Middle frontal gyrus (tissue), 1 donor: ENCODE measurements at regions not wholly inside any gene's neighbourhood (a gene's known extent, or its start where the extent isn't known, plus 50 kb on each side); places are given as distances from the start of the nearest gene placed in this dataset.
A peak's percentile ranks its signal among the peaks of the same experiment; 100 is the strongest.

ENCODE experiments used
- DNase-seq: peaks from one replicate; pipeline ENCODE4 v3.0.0-alpha.2; 2015; ENCODE audit warnings: low spot score; ENCODE audit errors: extremely low spot score

- DNase-seq: no peak
Measured at GRCh38 chr9:89896806-89897340, 292.1 kb downstream of the GADD45G start.

- no peak for DNase-seq
Measured at GRCh38 chr9:89899573-89899972, 294.8 kb downstream of the GADD45G start.

- DNase-seq: no peak
Measured at GRCh38 chr9:89901920-89902319, 297.1 kb downstream of the GADD45G start.

- DNase-seq: no peak
Measured at GRCh38 chr9:89902450-89903140, 297.8 kb downstream of the GADD45G start.

- DNase-seq: no peak
Measured at GRCh38 chr9:89903141-89903475, 298.3 kb downstream of the GADD45G start.

- DNase-seq: no peak
Measured at GRCh38 chr9:89905606-89906338, 301.0 kb downstream of the GADD45G start.

GRCh38 chr9:89911721-89912604, 307.2 kb downstream of the GADD45G start:
- DNase-seq: no peak

GRCh38 chr9:89912605-89912953, 307.8 kb downstream of the GADD45G start:
- no peak for DNase-seq

- DNase-seq: no peak
Measured at GRCh38 chr9:89915187-89915586, 310.4 kb downstream of the GADD45G start.

- DNase-seq: no peak
Measured at GRCh38 chr9:89916001-89916597, 311.3 kb downstream of the GADD45G start.

- no peak for DNase-seq
Measured at GRCh38 chr9:89917861-89918260, 313.0 kb downstream of the GADD45G start.

- DNase-seq: no peak
Measured at GRCh38 chr9:89919171-89919681, 314.4 kb downstream of the GADD45G start.

GRCh38 chr9:89920131-89920530, 315.3 kb downstream of the GADD45G start:
- no peak for DNase-seq

- DNase-seq: no peak
Measured at GRCh38 chr9:89920951-89921350, 316.1 kb downstream of the GADD45G start.

- no peak for DNase-seq
Measured at GRCh38 chr9:89922099-89922498, 317.3 kb downstream of the GADD45G start.

GRCh38 chr9:89923174-89923573, 318.4 kb downstream of the GADD45G start:
- DNase-seq: no peak

- DNase-seq: no peak
Measured at GRCh38 chr9:89923961-89924504, 319.2 kb downstream of the GADD45G start.

- DNase-seq: no peak
Measured at GRCh38 chr9:89924611-89925010, 319.8 kb downstream of the GADD45G start.

- DNase-seq: no peak
Measured at GRCh38 chr9:89926167-89926566, 321.4 kb downstream of the GADD45G start.

- DNase-seq: peak; percentile 58
Measured at GRCh38 chr9:89926691-89927220, 321.9 kb downstream of the GADD45G start.

GRCh38 chr9:89928106-89928505, 323.3 kb downstream of the GADD45G start:
- no peak for DNase-seq
